IMR-90 (cell line): ENCODE measurements at regions not wholly inside any gene's neighbourhood (a gene's known extent, or its start where the extent isn't known, plus 50 kb on each side); places are given as distances from the start of the nearest gene placed in this dataset.

ENCODE experiments used
- ATAC-seq: fragments of 200-7000 bp; cut with Tn5 transposase; 2 replicates; pipeline ENCODE4 v1.9.1; 2020; ENCODE audit warnings: low read depth, mild to moderate bottlenecking, moderate library complexity
- BruUV-seq: library from RNA; stranded (reverse); fragments of 400-500 nt; replicated peaks from 2 replicates; lab custom pipeline; 2021; lab: Mats Ljungman, UMichigan
- CTCF ChIA-PET: fragments of 300-600 bp; formaldehyde crosslinking; extraction: SDS; loops from one replicate; lab custom pipeline; 2021; ENCODE audit warnings: antibody characterized with exemption; lab: Yijun Ruan, JAX
- POLR2A ChIA-PET: fragments of 300-600 bp; sonication (Branson Sonifier 250); formaldehyde crosslinking; loops from one replicate; lab custom pipeline; 2022; ENCODE audit warnings: antibody characterized with exemption; ENCODE audit not compliant: unreplicated experiment; lab: Charles Lee
- DNase-seq: peaks from one replicate; pipeline ENCODE4 v3.0.0; 2013
- H2AFZ ChIP-seq: replicated peaks from 2 replicates; pipeline ENCODE3; 2013; ENCODE audit warnings: low read length, mild to moderate bottlenecking; ENCODE audit not compliant: poor library complexity
- H2AK5ac ChIP-seq: 2 replicates; pipeline ENCODE4 v1.6.1; 2013; ENCODE audit warnings: low read depth, low read length, inconsistent platforms
- H2AK9ac ChIP-seq: replicated peaks from 2 replicates; pipeline ENCODE3; 2013; ENCODE audit warnings: mild to moderate bottlenecking, low read depth, low read length, moderate library complexity; ENCODE audit not compliant: poor library complexity
- H2BK120ac ChIP-seq: 2 replicates; pipeline ENCODE4 v1.6.1; 2013; ENCODE audit warnings: low read depth, low read length, inconsistent platforms
- H2BK15ac ChIP-seq: 3 replicates; pipeline ENCODE4 v1.6.1; 2013; ENCODE audit warnings: low read depth, low read length, inconsistent platforms
- H2BK20ac ChIP-seq: 2 replicates; pipeline ENCODE4 v1.6.1; 2013; ENCODE audit warnings: low read depth, mild to moderate bottlenecking, inconsistent platforms, low read length, moderate library complexity
- H2BK5ac ChIP-seq: 2 replicates; pipeline ENCODE4 v1.6.1; 2013; ENCODE audit warnings: mild to moderate bottlenecking, low read depth, low read length, inconsistent platforms; ENCODE audit not compliant: poor library complexity, severe bottlenecking
- H3K14ac ChIP-seq: replicated peaks from 2 replicates; pipeline ENCODE4 v1.6.1; 2013; ENCODE audit warnings: low read depth, low read length, inconsistent platforms
- H3K18ac ChIP-seq: 2 replicates; pipeline ENCODE4 v1.6.1; 2013; ENCODE audit warnings: low read depth, low read length, control low read depth
- H3K23ac ChIP-seq: 2 replicates; pipeline ENCODE4 v1.6.1; 2013; ENCODE audit warnings: low read depth, low read length, inconsistent platforms
- H3K27ac ChIP-seq: 2 replicates; pipeline ENCODE4 v1.5.1; 2013; ENCODE audit warnings: mild to moderate bottlenecking, control low read depth, low read length; ENCODE audit not compliant: insufficient read depth
- H3K27me3 ChIP-seq: 2 replicates; pipeline ENCODE4 v1.6.1; 2013; ENCODE audit warnings: low read length; ENCODE audit not compliant: control insufficient read depth, insufficient read depth
- H3K36me3 ChIP-seq: 2 replicates; pipeline ENCODE4 v1.6.1; 2013; ENCODE audit warnings: low read length, mixed read lengths; ENCODE audit not compliant: control insufficient read depth, insufficient read depth
- H3K4ac ChIP-seq: 2 replicates; pipeline ENCODE4 v1.6.1; 2013; ENCODE audit warnings: low read depth, low read length, inconsistent platforms
- H3K4me1 ChIP-seq: 2 replicates; pipeline ENCODE4 v1.6.1; 2013; ENCODE audit warnings: low read length, mixed read lengths; ENCODE audit not compliant: control insufficient read depth, insufficient read depth
- H3K4me2 ChIP-seq: 2 replicates; pipeline ENCODE4 v1.6.1; 2013; ENCODE audit warnings: low read depth, mild to moderate bottlenecking, control low read depth, low read length, moderate library complexity
- H3K4me3 ChIP-seq: 2 replicates; pipeline ENCODE4 v1.5.1; 2013; ENCODE audit warnings: low read depth, mild to moderate bottlenecking, control low read depth, low read length, moderate library complexity; ENCODE audit not compliant: insufficient read depth
- H3K56ac ChIP-seq: 2 replicates; pipeline ENCODE4 v1.6.1; 2013; ENCODE audit warnings: low read length, inconsistent platforms; ENCODE audit not compliant: insufficient read depth; ENCODE audit errors: extremely low read depth
- H3K79me1 ChIP-seq, 2 experiments: 2 replicates each; pipeline ENCODE4 v1.6.1; 2013; ENCODE audit warnings: low read length in 2 of 2, inconsistent platforms in 1 of 2, low read depth in 1 of 2
- H3K9ac ChIP-seq: 2 replicates; pipeline ENCODE4 v1.6.1; 2013; ENCODE audit warnings: low read depth, low read length, control low read depth
- H3K9me1 ChIP-seq: 2 replicates; pipeline ENCODE4 v1.6.1; 2013; ENCODE audit warnings: low read length, inconsistent platforms; ENCODE audit not compliant: insufficient read depth
- H3K9me3 ChIP-seq: 2 replicates; pipeline ENCODE4 v1.6.1; 2013; ENCODE audit warnings: low read length; ENCODE audit not compliant: control insufficient read depth, insufficient read depth
- H4K20me1 ChIP-seq: 2 replicates; pipeline ENCODE4 v1.6.1; 2013; ENCODE audit warnings: low read length, inconsistent platforms; ENCODE audit not compliant: insufficient read depth
- H4K5ac ChIP-seq: 2 replicates; pipeline ENCODE4 v1.6.1; 2013; ENCODE audit warnings: mild to moderate bottlenecking, low read depth, low read length, control low read depth
- H4K8ac ChIP-seq, 2 experiments: 2 replicates each; pipeline ENCODE4 v1.6.1; 2013; ENCODE audit warnings: low read depth in 2 of 2, low read length in 2 of 2, control low read depth in 1 of 2, inconsistent platforms in 1 of 2
- H4K91ac ChIP-seq: 2 replicates; pipeline ENCODE4 v1.6.1; 2013; ENCODE audit warnings: low read depth, low read length, inconsistent platforms; ENCODE audit not compliant: insufficient read depth
- BHLHE40 ChIP-seq: fragments of 150-350 bp; IDR thresholded peaks from 2 replicates; pipeline ENCODE4 v1.6.1; 2016; ENCODE audit warnings: mild to moderate bottlenecking, low read depth, low read length
- CEBPB ChIP-seq: IDR thresholded peaks from 2 replicates; pipeline ENCODE4 v1.6.1; 2012; ENCODE audit warnings: low read depth, low read length, improper control_type of control experiment
- CHD1 ChIP-seq: IDR thresholded peaks from 2 replicates; pipeline ENCODE4 v1.6.1; 2012; ENCODE audit warnings: low read depth, low read length, improper control_type of control experiment
- CTCF ChIP-seq: conservative IDR thresholded peaks from 2 replicates; pipeline ENCODE4 v1.5.1; 2012; ENCODE audit warnings: mild to moderate bottlenecking, low read depth, low read length, improper control_type of control experiment
- ELK1 ChIP-seq: fragments of 150-350 bp; IDR thresholded peaks from 2 replicates; pipeline ENCODE4 v1.6.1; 2016; ENCODE audit warnings: low read depth, mild to moderate bottlenecking, low read length, moderate library complexity, borderline replicate concordance
- MAFK ChIP-seq: IDR thresholded peaks from 2 replicates; pipeline ENCODE4 v1.6.1; 2012; ENCODE audit warnings: low read depth, low read length, improper control_type of control experiment
- MAZ ChIP-seq: IDR thresholded peaks from 2 replicates; pipeline ENCODE4 v1.6.1; 2012; ENCODE audit warnings: low read depth, mild to moderate bottlenecking, low read length, improper control_type of control experiment, moderate library complexity, borderline replicate concordance
- NFE2L2 ChIP-seq: fragments of 150-350 bp; IDR thresholded peaks from 2 replicates; pipeline ENCODE4 v1.6.1; 2016; ENCODE audit warnings: low read depth, mild to moderate bottlenecking, low read length
- POLR2A ChIP-seq: IDR thresholded peaks from 2 replicates; pipeline ENCODE4 v1.6.1; 2012; ENCODE audit warnings: mild to moderate bottlenecking, low read depth, low read length
- RCOR1 ChIP-seq: IDR thresholded peaks from 2 replicates; pipeline ENCODE4 v1.6.1; 2012; ENCODE audit warnings: mild to moderate bottlenecking, low read length, improper control_type of control experiment; ENCODE audit not compliant: insufficient replicate concordance
- RFX5 ChIP-seq: IDR thresholded peaks from 2 replicates; pipeline ENCODE4 v1.8.0; 2012; ENCODE audit warnings: low read depth, mild to moderate bottlenecking, low read length, moderate library complexity
- USF2 ChIP-seq: fragments of 150-350 bp; IDR thresholded peaks from 2 replicates; pipeline ENCODE4 v1.6.1; 2017; ENCODE audit warnings: mild to moderate bottlenecking, antibody characterized with exemption, low read length, low read depth
- WGBS, 2 experiments: methylation state at CpG; one replicate each; pipeline versions ENCODE4 v1.1.5 to v1.1.7; 2013; ENCODE audit warnings: missing lambda C conversion rate in 2 of 2; ENCODE audit not compliant: insufficient read length in 1 of 2; ENCODE audit errors: extremely low coverage in 2 of 2; 5-methylcytosine and 5-hydroxymethylcytosine counted together
- dilution Hi-C: fragments of 300-500 bp; cut with HindIII; formaldehyde crosslinking; loops from one replicate; pipeline ENCODE4 v1.14.3; 2018; ENCODE audit warnings: low sequenced_read_pairs; ENCODE audit not compliant: unreplicated experiment
- in situ Hi-C: fragments of 300-500 bp; cut with MboI; formaldehyde crosslinking; loops from 3 replicates; pipeline ENCODE4 v1.14.3; 2019; ENCODE audit warnings: low sequenced_read_pairs, inconsistent platforms, mixed read lengths
- intact Hi-C: fragments of 100-400 bp; cut with micrococcal nuclease; formaldehyde crosslinking; loops from 2 replicates; pipeline ENCODE4 v1.10.0; 2022

GRCh38 chr11:45048870-45049691 is 97.4 kb upstream of the PRDM11 start (continued):
- TF ChIP-seq CTCF = no peak
- TF ChIP-seq NFE2L2 = no peak
- no peak for TF ChIP-seq CHD1

GRCh38 chr11:45050111-45050510 is 96.3 kb upstream of the PRDM11 start:
- Histone ChIP-seq H4K8ac (no peak overlapping the region), H4K5ac (no peak overlapping the region), H3K23ac (no peak overlapping the region), H2AK9ac (no peak overlapping the region), H2BK5ac (no peak overlapping the region), H4K91ac (no peak overlapping the region), H3K4ac (no peak overlapping the region), H3K56ac (no peak overlapping the region), H3K4me3 (no peak overlapping the region), H2BK20ac (no peak overlapping the region), H3K27me3 (peaks cover 10% of the 10 kb centered on the region; the same call in 1 of the 2 replicates), H2BK120ac (no peak overlapping the region), H3K79me1 (no peaks in the 10 kb centered on the region), H3K4me1 (peaks cover 13% of the 10 kb centered on the region), H4K20me1 (no peaks in the 10 kb centered on the region), H2AFZ (no peak overlapping the region), H2AK5ac (no peak overlapping the region), H3K18ac (no peak overlapping the region), H3K9ac (no peak overlapping the region), H3K9me3 (no peaks in the 10 kb centered on the region), H3K14ac (no peak overlapping the region), H3K27ac (no peak overlapping the region), H2BK15ac (no peak overlapping the region), H3K4me2 (no peak overlapping the region), H3K9me1 (peaks cover 3% of the 10 kb centered on the region; the same call in 1 of the 2 replicates), H3K36me3 (no peaks in the 10 kb centered on the region)
- intact Hi-C loops = no loop called here
- dilution Hi-C loops = no loop called here
- 84% methylated on average over 4 of the region's 7 CpGs; no CpG with 5 or more reads in 1 of the 2 experiments for WGBS, 2 experiments
- in situ Hi-C loops = no loop called here
- DNase-seq (no peak), ATAC-seq (no peak)
- POLR2A ChIA-PET = no interaction called here
- BruUV-seq = no TSS peak
- CTCF ChIA-PET = interaction anchor here (0.8 kb wide), 1 partner anchor 12 kb away, joined by 3 read pairs; no protein-coding TSS in a partner anchor
- TF ChIP-seq MAZ = no peak
- TF ChIP-seq CHD1 = no peak
- no peak for TF ChIP-seq ELK1
- TF ChIP-seq USF2 = no peak
- TF ChIP-seq RCOR1 = no peak
- no peak for TF ChIP-seq RFX5
- TF ChIP-seq NFE2L2 = no peak
- TF ChIP-seq POLR2A = no peak
- no peak for TF ChIP-seq CEBPB
- TF ChIP-seq MAFK = no peak
- no peak for TF ChIP-seq BHLHE40
